ENCODE measurements at regions not wholly inside any gene's neighbourhood (a gene's known extent, or its start where the extent isn't known, plus 50 kb on each side); places are given as distances from the start of the nearest gene placed in this dataset.

- H3K4me3 ChIP-seq = no peak overlapping the region
- WGBS, 2 donors = 42 to 46% methylated on average over 4 of the region's 4 CpGs
- no peak for ATAC-seq
- no peaks in the 10 kb centered on the region for H3K36me3 ChIP-seq (replicated peaks in 1 of 2; ENCODE audit: insufficient read depth in 1 of 2, low read depth in 2 of 2)
- H3K27ac ChIP-seq = no peak overlapping the region
- no peaks in the 10 kb centered on the region for H3K27me3 ChIP-seq
- H3K4me1 ChIP-seq = peaks cover 5% of the 10 kb centered on the region
- intact Hi-C loops (cut with DNase I) = loop anchor here (10.0 kb wide), 1 partner anchor 57 kb away; no protein-coding TSS in a partner anchor
- TF ChIP-seq CTCF (IDR thresholded peaks at IDR 0.05) (peak in 1 of 7 experiments; percentile 7), POLR2A (IDR thresholded peaks at IDR 0.05) (no peak)
- DNase-seq = peak in 3 of 4 donors; percentile 10 to 37 (median 13)
- H3K9me3 ChIP-seq = no peaks in the 10 kb centered on the region
Measured at GRCh38 chr9:105087910-105088898, 156.2 kb upstream of the SLC44A1 start.

- no peak for ATAC-seq
- Histone ChIP-seq H3K4me1 (peaks cover 5% of the 10 kb centered on the region), H3K36me3 (replicated peaks in 1 of 2; ENCODE audit: insufficient read depth in 1 of 2, low read depth in 2 of 2) (no peaks in the 10 kb centered on the region), H3K9me3 (no peaks in the 10 kb centered on the region), H3K27ac (no peak overlapping the region), H3K27me3 (no peaks in the 10 kb centered on the region), H3K4me3 (no peak overlapping the region)
- WGBS, 2 donors = 78 to 92% methylated on average over 5 of the region's 5 CpGs
- TF ChIP-seq CTCF (IDR thresholded peaks at IDR 0.05) (no peak), POLR2A (IDR thresholded peaks at IDR 0.05) (no peak)
- DNase-seq = no peak
- intact Hi-C loops (cut with DNase I) = loop anchor here (10.0 kb wide), 1 partner anchor 55 kb away; no protein-coding TSS in a partner anchor
Measured at GRCh38 chr9:105089874-105090273, 154.6 kb upstream of the SLC44A1 start.

- Histone ChIP-seq H3K4me3 (no peak overlapping the region), H3K27ac (no peak overlapping the region), H3K27me3 (no peaks in the 10 kb centered on the region), H3K9me3 (no peaks in the 10 kb centered on the region), H3K36me3 (replicated peaks in 1 of 2; ENCODE audit: insufficient read depth in 1 of 2, low read depth in 2 of 2) (no peaks in the 10 kb centered on the region), H3K4me1 (peaks cover 5% of the 10 kb centered on the region)
- TF ChIP-seq CTCF (IDR thresholded peaks at IDR 0.05) (no peak), POLR2A (IDR thresholded peaks at IDR 0.05) (no peak)
- ATAC-seq (no peak), DNase-seq (no peak)
- WGBS, 2 donors = 77 to 84% methylated on average over 4 of the region's 4 CpGs
- intact Hi-C loops (cut with DNase I) = no loop called here
Measured at GRCh38 chr9:105091004-105091640, 153.3 kb upstream of the SLC44A1 start.

GRCh38 chr9:105093685-105094084, 150.8 kb upstream of the SLC44A1 start:
- Histone ChIP-seq H3K27ac (no peak overlapping the region), H3K9me3 (no peaks in the 10 kb centered on the region), H3K36me3 (replicated peaks in 1 of 2; ENCODE audit: insufficient read depth in 1 of 2, low read depth in 2 of 2) (no peaks in the 10 kb centered on the region), H3K4me1 (no peaks in the 10 kb centered on the region), H3K4me3 (no peak overlapping the region), H3K27me3 (no peaks in the 10 kb centered on the region)
- TF ChIP-seq POLR2A (IDR thresholded peaks at IDR 0.05) = no peak
- no peak for TF ChIP-seq CTCF (IDR thresholded peaks at IDR 0.05)
- no peak for DNase-seq
- ATAC-seq = no peak
- intact Hi-C loops (cut with DNase I) = no loop called here
- WGBS, 2 donors = 79 to 83% methylated on average over 1 of the region's 1 CpG

All from body of pancreas (tissue), 4 donors.